GM18867 (cell line): ENCODE measurements at regions not wholly inside any gene's neighbourhood (a gene's known extent, or its start where the extent isn't known, plus 50 kb on each side); places are given as distances from the start of the nearest gene placed in this dataset.

Experiments
- ATAC-seq: cut with Tn5 transposase; IDR thresholded peaks from one replicate; pipeline ENCODE4 v1.9.1; 2021; ENCODE audit warnings: mild to moderate bottlenecking, moderate library complexity; ENCODE audit not compliant: unreplicated experiment

DNA sequence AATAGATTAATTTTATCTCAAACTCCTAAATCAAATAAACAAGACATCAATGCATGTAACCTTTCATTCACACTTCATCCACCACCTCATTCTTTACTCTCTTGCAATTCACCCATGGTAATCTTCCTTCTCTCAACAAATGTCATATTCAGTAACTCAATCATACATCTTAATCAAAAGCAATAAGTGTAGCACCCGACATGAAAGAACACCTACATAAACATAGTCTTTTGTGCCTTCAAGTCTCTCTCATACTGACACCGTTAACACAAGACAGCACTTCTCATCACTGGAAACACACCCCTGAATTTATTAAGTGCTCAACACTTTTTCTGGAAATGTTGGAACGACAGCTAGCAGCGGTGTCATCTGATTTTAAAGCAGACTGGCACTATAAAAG, 225.9 kb downstream of the TTLL7 start:
- ATAC-seq, result no peak

GRCh38 chr1:83770319-83770661, 228.6 kb downstream of the TTLL7 start:
- no peak for ATAC-seq

DNA sequence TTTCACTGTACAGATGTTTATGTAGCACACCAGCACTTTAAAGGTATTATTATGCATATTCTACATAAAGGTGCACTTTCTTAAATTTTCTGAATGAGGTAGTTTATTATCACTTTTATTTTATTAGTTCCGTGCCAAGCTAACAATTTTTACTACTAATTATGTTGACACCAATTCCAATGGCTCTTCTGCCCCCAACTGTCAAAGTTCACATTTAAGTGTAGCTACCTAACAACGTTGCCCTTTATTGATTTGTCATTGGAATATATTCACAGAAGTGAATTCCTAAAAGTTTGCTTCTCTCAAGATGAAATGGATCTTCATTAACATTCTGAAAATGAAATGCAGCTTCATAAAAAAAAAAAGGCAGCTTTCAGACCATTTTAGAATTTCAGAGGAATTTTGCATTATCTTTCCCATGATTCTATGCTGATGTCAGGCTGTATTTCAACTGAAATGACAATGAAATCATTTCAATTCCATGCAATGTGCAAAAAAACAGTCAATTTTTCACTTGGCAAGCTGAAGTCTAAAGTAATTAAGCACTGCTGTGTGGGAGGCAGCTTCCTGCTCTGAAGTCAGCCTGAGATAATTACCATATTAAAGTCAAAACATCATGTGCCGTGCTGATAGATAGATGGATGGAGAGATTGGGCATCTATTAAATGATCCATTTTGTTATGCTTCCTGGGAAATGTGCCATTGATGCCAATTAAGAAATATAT, 229.2 kb downstream of the TTLL7 start:
- ATAC-seq, result no peak

DNA sequence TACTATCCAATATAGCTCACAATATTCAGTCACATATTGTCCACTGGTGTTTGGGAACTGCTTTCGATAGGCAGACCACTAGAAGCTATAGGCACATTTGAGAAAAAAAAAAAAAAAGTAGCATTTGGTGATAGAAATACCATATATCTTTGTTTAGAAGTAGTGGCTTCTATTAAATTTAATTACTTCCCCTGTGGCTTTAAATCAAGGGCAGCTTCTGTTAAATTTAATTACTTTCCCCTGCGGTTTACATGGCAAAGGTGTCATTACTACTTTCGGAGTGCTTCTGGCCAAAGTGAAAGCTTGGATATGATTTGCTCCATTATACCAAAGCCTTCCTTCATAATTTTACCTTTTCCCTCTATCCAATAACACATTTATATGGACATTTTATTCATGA, 229.9 kb downstream of the TTLL7 start:
- no peak for ATAC-seq

DNA sequence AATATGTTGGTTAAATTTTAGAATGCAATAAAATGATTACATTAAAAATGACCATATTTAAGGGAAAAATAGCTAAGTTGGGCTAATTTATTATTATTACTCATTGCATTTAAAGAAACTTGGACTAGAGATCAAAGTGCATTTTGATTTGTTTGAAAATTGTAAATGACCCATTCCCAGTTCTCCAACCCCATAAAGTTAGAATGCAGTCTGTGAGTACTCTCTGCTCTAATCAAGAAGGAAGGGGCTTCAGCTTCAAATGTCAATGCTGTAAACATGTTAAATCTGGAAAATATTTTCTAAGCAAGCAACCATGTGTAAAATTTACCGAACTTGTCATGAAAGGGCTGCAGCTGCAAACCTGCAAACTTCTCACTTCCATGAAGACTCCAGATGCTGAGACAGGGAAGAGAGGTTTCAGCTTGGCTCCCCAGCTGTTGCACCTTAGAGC, 232.7 kb downstream of the TTLL7 start:
- ATAC-seq, result no peak

GRCh38 chr1:83765125-83765524, 233.8 kb downstream of the TTLL7 start:
- no peak for ATAC-seq

DNA sequence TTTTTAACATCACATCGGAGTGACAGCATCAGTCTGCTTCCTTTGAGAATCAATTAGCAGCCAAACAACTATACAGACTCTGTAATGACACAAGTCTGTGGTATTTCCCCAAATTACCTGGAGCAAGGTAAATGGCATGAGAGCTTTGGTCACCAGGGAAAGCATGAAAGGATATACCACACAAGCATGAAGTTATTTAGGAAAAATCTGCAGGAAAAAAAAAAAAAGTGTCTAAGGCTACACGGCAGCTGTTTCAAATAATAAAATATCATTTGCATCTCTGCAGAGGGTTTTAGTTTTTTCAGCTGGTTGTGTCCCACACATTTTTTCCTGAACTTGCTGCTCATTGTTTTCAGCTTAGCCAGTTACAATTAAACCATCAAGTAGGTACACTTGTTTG, 234.7 kb downstream of the TTLL7 start:
- no peak for ATAC-seq

DNA sequence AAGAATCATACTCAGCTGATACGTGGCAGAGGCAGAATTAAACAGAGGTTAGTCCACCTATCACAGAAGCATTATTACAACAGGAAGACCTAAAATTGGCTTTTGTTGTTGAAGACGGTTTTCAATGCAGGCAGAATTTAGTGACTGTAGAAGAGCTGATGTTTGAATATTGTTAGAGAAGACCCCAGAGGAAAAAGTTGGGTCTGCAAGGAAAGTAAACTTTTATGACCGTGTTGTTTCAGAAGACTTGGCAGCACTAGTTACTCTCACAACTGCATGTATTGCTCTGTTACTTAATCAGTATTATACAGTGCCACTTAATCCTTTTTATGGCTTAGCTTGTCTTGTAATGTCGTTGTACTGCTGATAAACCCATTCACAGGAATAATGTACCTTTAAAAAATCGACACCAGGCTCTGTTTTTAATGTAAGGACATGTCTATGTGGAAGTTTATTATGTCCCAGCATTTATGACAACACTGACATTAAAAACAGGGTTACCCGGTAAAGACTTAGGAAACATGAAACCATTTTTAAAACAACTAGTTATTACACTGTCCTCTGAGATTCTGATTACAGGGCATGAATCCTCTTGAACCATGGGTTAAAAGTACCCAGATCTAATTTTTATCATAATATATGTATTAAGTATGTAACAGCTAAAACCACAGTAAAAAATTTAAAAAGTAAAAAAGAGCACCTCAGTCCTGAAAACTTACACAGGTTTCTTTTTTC, 235.4 kb downstream of the TTLL7 start:
- no peak for ATAC-seq

GRCh38 chr1:83762416-83762815, 236.5 kb downstream of the TTLL7 start:
- ATAC-seq, result no peak

GRCh38 chr1:83762039-83762365, 236.9 kb downstream of the TTLL7 start:
- ATAC-seq, result no peak

- peak; percentile 99 for ATAC-seq
Measured at GRCh38 chr1:83761167-83762038, 237.5 kb downstream of the TTLL7 start.

- ATAC-seq, result no peak
Measured at GRCh38 chr1:83760226-83761021, 238.5 kb downstream of the TTLL7 start.

DNA sequence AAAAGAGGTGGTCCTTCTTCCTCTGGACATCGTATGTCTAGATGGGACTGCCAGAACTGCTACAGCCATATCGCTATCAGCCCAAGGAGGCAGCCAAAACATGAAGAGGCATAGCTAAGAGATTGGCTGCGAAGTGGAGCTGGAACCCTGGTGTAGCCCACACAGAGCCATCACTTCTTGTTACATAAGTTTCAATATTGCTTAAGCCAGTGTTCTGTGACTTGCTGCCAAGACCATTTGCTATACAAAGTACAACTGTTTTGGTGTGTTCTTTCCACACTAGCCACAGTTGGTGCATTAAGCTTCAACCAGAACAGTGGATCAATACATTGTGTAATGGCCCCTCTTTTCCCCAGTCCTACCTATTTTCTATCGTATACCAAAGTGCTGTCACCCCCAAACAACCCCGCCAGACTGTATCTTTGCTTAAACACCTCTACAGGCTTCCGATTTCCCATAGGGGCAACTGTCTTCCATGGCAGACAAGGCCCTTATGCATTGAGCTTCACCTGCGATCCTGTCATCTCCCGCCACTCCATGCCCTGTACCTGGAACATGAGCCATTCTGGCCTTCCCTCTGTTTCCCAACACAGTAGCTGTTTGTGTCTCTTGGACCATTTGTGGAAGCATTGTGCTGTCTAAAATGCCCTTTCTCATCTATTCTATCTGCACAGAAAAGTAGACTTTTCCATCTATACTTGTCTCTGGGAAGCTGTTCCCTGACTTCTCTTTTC, 241.8 kb downstream of the TTLL7 start:
- ATAC-seq, result no peak

- ATAC-seq, result no peak
Measured at GRCh38 chr1:83751602-83752001, 247.3 kb downstream of the TTLL7 start.

GRCh38 chr1:83750201-83750600, 248.7 kb downstream of the TTLL7 start:
- no peak for ATAC-seq

DNA sequence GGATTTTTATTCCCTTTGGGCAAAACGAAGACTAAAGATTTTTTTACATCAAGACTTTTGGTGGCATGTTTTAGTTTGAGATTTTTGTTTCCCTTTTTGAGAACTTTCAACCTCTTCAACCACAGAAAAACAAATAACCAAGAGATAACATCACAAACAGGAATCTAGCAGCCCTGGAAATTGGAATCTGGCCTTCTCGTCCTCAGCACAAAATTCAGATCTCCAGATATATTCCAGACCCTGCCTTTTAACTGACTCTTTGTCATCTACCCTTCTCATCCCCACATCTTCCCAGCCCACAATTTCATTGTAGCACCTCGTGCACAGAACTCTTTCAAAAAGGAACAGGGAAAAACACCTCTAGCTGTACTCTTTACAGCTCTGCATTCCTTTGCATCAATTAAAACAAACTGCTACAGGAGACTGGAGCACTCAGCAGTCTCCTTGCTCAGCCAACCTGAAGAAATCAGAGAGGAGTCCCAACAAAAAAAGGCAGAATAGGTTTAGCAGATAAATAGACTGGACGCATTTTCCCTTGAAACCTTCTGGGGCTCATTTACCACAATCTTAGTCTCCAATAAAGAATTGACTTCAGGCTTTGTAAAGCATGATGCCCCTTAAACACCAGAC, 251.0 kb downstream of the TTLL7 start:
- no peak for ATAC-seq

DNA sequence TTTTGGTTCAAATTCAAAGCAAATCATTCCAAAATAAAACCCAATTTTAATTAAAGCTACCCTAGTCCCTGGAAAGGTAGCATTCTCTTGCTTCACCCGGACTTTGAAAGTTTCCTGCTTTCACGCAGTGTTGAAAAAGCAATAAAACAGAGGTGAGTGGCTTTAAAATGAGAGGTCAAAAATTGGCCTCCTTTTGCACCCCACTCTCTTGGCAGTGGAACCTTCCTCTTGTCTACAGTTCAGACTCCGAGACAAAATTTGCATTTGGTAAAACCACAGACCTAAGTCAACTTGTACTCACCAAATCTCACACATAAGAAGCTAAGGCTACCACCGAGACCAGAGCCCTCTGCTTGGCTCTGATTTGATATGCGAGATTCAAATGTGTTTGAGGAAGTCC, 252.7 kb downstream of the TTLL7 start:
- peak; percentile 97 for ATAC-seq

- no peak for ATAC-seq
Measured at GRCh38 chr1:83742446-83742845, 256.5 kb downstream of the TTLL7 start.

- ATAC-seq, result no peak
Measured at GRCh38 chr1:83741770-83742169, 257.2 kb downstream of the TTLL7 start.

DNA sequence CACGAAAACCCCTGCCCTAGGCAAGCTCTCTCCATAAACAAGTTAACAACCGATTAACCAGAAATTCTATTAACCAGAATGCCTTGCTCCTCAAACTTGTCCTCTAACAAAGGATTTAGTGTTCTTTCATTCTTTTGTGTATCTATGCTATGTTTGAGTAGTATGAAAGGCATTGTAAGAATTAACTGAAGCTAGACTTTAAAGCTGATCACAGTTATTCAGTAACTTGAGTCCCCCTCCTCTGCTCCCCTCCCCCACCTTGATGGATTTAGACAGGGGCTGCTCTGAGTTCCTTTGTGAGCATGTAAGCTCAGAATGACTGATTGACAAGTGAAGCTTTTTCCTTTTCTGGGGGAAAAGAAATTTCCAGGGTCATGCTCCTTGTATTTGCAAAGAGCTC, 257.6 kb downstream of the TTLL7 start:
- no peak for ATAC-seq
